Thyroid gland (tissue), 4 donors: ENCODE measurements at regions not wholly inside any gene's neighbourhood (a gene's known extent, or its start where the extent isn't known, plus 50 kb on each side); places are given as distances from the start of the nearest gene placed in this dataset.

Source experiments
- DNase-seq, 2 donors: peaks; one replicate each; pipeline ENCODE4 v3.0.0-alpha.2; 2019
- H3K27ac ChIP-seq, 3 donors: fragments of 200-600 bp; sonication (generic); 1 replicate in 2 of 3; 2 replicates in 1 of 3; pipeline ENCODE4 v1.5.1; 2016 to 2019; ENCODE audit warnings: mild to moderate bottlenecking in 1 of 3, moderate library complexity in 1 of 3
- H3K27me3 ChIP-seq: fragments of 200-600 bp; sonication (generic); one replicate; pipeline ENCODE4 v1.5.1; 2019
- H3K36me3 ChIP-seq, 2 donors: fragments of 200-600 bp; sonication (generic); one replicate each; pipeline ENCODE4 v1.5.1; 2016 to 2019
- H3K4me1 ChIP-seq, 2 donors: fragments of 200-600 bp; sonication (generic); one replicate each; pipeline ENCODE4 v1.5.1; 2017 to 2019
- H3K4me3 ChIP-seq, 3 donors: fragments of 200-600 bp; sonication (generic); replicated peaks in 1 of 3; 1 replicate in 2 of 3; 2 replicates in 1 of 3; pipeline ENCODE4 v1.5.1; 2016; ENCODE audit warnings: mild to moderate bottlenecking in 1 of 3
- H3K9me3 ChIP-seq: fragments of 200-600 bp; sonication (generic); one replicate; pipeline ENCODE4 v1.5.1; 2017
- CTCF ChIP-seq, 6 experiments: fragments of 200-600 bp in 3 of 6; fragments of 450-650 bp in 3 of 6; sonication (generic) in 3 of 6; IDR thresholded peaks; one replicate each; pipeline ENCODE4 v1.5.1; 2016 to 2019; ENCODE audit warnings: antibody characterized with exemption in 6 of 6, mild to moderate bottlenecking in 2 of 6, inconsistent platforms in 1 of 6, moderate library complexity in 1 of 6
- POLR2A ChIP-seq, 2 donors: fragments of 450-650 bp; IDR thresholded peaks; one replicate each; pipeline ENCODE4 v1.6.1; 2017; ENCODE audit warnings: antibody characterized with exemption in 2 of 2, mild to moderate bottlenecking in 2 of 2, moderate library complexity in 1 of 2
- WGBS, 2 donors: methylation state at CpG; one replicate each; pipeline ENCODE4 v1.1.5; 2017; 5-methylcytosine and 5-hydroxymethylcytosine counted together
- intact Hi-C: fragments of 100-400 bp; cut with DNase I; formaldehyde crosslinking; loops from one replicate; pipeline ENCODE4 v1.15.1; 2023

- intact Hi-C loops: no loop called here
- DNase-seq: no peak
These were observed 112.5 kb upstream of the SH3BP4 start for GRCh38 chr2:234839285-234839684.

DNA sequence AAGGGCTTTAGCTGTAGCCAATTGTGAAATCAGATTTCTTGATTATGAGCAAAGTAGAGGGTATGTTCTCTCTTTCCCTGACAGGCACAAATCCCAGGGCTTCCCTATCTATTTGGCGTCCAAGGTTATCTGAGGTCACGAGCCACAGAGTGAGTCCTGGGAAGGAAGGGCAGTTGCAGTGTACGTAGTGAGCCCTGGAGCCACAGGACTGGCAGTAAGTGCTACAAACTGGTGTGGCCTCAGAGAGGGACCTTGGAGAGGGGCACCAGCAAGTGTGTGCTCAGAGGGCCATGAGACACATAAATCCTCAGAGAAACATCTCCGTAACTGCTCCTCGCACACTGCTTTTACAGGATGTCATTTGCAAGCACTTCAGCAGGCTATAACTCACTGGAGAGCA lies 115.5 kb upstream of the SH3BP4 start:
- 72 to 74% methylated on average over 5 of the region's 5 CpGs for WGBS, 2 donors
- TF ChIP-seq POLR2A (IDR thresholded peaks at IDR 0.05) (no peak), CTCF (IDR thresholded peaks at IDR 0.05) (no peak)
- Histone ChIP-seq H3K27me3 (no peaks in the 10 kb centered on the region), H3K36me3 (no peaks in the 10 kb centered on the region), H3K4me3 (no peak overlapping the region), H3K27ac (no peak overlapping the region), H3K9me3 (no peaks in the 10 kb centered on the region), H3K4me1 (peaks cover 0 to 17% of the 10 kb centered on the region in 2 donors)
- intact Hi-C loops: no loop called here
- no peak for DNase-seq

More at GRCh38 chr2:234839285-234839684, 112.5 kb upstream of the SH3BP4 start:
- Histone ChIP-seq H3K9me3 (no peaks in the 10 kb centered on the region), H3K4me3 (no peak overlapping the region), H3K27me3 (no peaks in the 10 kb centered on the region), H3K27ac (no peak overlapping the region), H3K36me3 (no peaks in the 10 kb centered on the region), H3K4me1 (peaks cover 0 to 19% of the 10 kb centered on the region in 2 donors)
- TF ChIP-seq POLR2A (IDR thresholded peaks at IDR 0.05): no peak
- TF ChIP-seq CTCF (IDR thresholded peaks at IDR 0.05): no peak
- 63 to 72% methylated on average over 4 of the region's 4 CpGs for WGBS, 2 donors

DNA sequence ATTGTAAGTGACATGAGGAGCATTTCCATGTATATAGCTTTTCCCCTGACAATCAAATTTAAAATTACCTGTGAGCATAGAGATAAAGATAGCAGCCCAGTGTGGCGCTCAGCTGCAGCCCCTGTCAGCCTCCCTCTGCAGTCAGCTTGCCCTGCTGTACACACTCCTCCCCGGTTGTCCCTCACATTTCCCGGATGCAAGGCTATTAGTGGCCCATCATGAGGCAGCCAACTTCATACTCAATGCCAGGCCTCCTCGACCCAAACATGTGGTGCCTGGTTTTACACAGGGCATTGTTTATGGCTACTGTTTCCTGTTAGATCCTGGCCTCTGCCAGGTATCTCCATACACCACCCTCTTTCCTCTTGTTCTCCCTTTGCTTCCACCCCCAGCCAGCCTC lies 116.1 kb upstream of the SH3BP4 start:
- DNase-seq: no peak
- WGBS, 2 donors: 90 to 93% methylated on average over 4 of the region's 4 CpGs
- H3K4me1 ChIP-seq: peaks cover 0 to 12% of the 10 kb centered on the region in 2 donors
- H3K4me3 ChIP-seq: no peak overlapping the region
- no peaks in the 10 kb centered on the region for H3K9me3 ChIP-seq
- no peak for TF ChIP-seq POLR2A (IDR thresholded peaks at IDR 0.05)
- TF ChIP-seq CTCF (IDR thresholded peaks at IDR 0.05): no peak
- H3K27ac ChIP-seq: no peak overlapping the region
- no peaks in the 10 kb centered on the region for H3K27me3 ChIP-seq
- intact Hi-C loops: no loop called here
- H3K36me3 ChIP-seq: no peaks in the 10 kb centered on the region

DNA sequence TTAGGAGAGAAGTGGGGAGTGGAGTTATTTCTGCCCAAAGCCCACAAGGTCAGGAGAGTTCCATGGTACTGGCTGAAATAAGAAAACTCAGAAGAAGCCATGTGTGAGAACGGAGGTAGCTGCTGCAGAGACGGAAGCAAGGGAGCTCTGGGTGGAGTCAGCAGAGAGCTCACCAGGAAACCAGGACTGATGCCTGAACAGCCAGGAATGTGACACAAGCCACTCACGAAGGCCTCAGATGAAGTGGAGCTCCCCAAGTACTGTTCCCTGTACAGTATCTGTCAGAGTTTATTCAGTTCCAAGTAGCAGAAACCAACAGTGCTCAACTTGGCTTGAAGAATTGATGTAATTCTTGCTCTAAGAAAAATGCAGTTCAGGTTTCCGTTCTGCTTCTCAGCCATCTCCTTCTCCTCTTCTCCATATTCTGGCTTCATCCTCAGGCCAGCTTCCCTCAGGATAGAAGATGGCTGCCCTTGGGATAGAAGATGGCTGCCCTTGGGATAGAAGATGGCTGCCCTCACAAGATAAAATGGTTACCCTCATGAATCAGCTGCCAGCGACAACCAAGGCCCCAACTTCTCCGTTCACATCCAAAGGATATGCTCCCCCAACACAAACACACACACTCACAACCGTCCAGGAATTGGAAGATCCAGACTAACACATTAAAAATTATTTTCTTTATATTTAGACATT lies 117.4 kb upstream of the SH3BP4 start:
- 77 to 78% methylated on average over 7 of the region's 7 CpGs for WGBS, 2 donors
- no peak overlapping the region for H3K4me3 ChIP-seq
- DNase-seq: no peak
- no peaks in the 10 kb centered on the region for H3K4me1 ChIP-seq
- H3K27ac ChIP-seq: no peak overlapping the region
- intact Hi-C loops: no loop called here
- H3K27me3 ChIP-seq: no peaks in the 10 kb centered on the region
- H3K9me3 ChIP-seq: no peaks in the 10 kb centered on the region
- no peaks in the 10 kb centered on the region for H3K36me3 ChIP-seq
- TF ChIP-seq POLR2A (IDR thresholded peaks at IDR 0.05) (no peak), CTCF (IDR thresholded peaks at IDR 0.05) (no peak)

- Histone ChIP-seq H3K27me3 (no peaks in the 10 kb centered on the region), H3K4me1 (no peaks in the 10 kb centered on the region), H3K36me3 (no peaks in the 10 kb centered on the region), H3K27ac (no peak overlapping the region), H3K9me3 (no peaks in the 10 kb centered on the region), H3K4me3 (no peak overlapping the region)
- 91 to 93% methylated on average over 2 of the region's 2 CpGs for WGBS, 2 donors
- TF ChIP-seq POLR2A (IDR thresholded peaks at IDR 0.05): no peak
- TF ChIP-seq CTCF (IDR thresholded peaks at IDR 0.05): no peak
- intact Hi-C loops: no loop called here
- DNase-seq: no peak
These were observed 121.0 kb upstream of the SH3BP4 start for GRCh38 chr2:234830853-234831252.
